Mesendoderm (in vitro differentiated cells): ENCODE measurements at regions not wholly inside any gene's neighbourhood (a gene's known extent, or its start where the extent isn't known, plus 50 kb on each side); places are given as distances from the start of the nearest gene placed in this dataset.
A peak's percentile ranks its signal among the peaks of the same experiment; 100 is the strongest.

ENCODE experiments used
- DNase-seq: peaks from one replicate; pipeline ENCODE4 v3.0.0; 2013
- H2AK5ac ChIP-seq: 2 replicates; pipeline ENCODE4 v1.6.1; 2013; ENCODE audit warnings: low read length, inconsistent platforms
- H2BK120ac ChIP-seq: 2 replicates; pipeline ENCODE4 v1.6.1; 2013; ENCODE audit warnings: low read depth, mild to moderate bottlenecking, low read length, moderate library complexity, mixed read lengths
- H2BK15ac ChIP-seq: replicated peaks from 2 replicates; pipeline ENCODE4 v1.6.1; 2013; ENCODE audit warnings: low read depth, mild to moderate bottlenecking, moderate library complexity
- H2BK5ac ChIP-seq: 2 replicates; pipeline ENCODE4 v1.6.1; 2013; ENCODE audit warnings: low read length, inconsistent platforms
- H3K18ac ChIP-seq: 2 replicates; pipeline ENCODE4 v1.6.1; 2013; ENCODE audit warnings: mild to moderate bottlenecking, low read length, mixed read lengths
- H3K23ac ChIP-seq: one replicate; pipeline ENCODE4 v1.6.1; 2013; ENCODE audit warnings: low read length
- H3K27ac ChIP-seq: 2 replicates; pipeline ENCODE4 v1.5.1; 2013; ENCODE audit warnings: low read depth, mild to moderate bottlenecking, inconsistent platforms, low read length, moderate library complexity
- H3K27me3 ChIP-seq: 2 replicates; pipeline ENCODE4 v1.6.1; 2013; ENCODE audit warnings: low read length, control low read depth, mild to moderate bottlenecking, inconsistent platforms; ENCODE audit not compliant: insufficient read depth, poor library complexity
- H3K36me3 ChIP-seq: 2 replicates; pipeline ENCODE4 v1.6.1; 2013; ENCODE audit warnings: low read length, inconsistent platforms; ENCODE audit not compliant: control insufficient read depth, insufficient read depth
- H3K4ac ChIP-seq: one replicate; pipeline ENCODE4 v1.6.1; 2013; ENCODE audit warnings: low read depth, mild to moderate bottlenecking, low read length, moderate library complexity
- H3K4me1 ChIP-seq: 2 replicates; pipeline ENCODE4 v1.6.1; 2013; ENCODE audit warnings: low read depth, low read length, inconsistent platforms; ENCODE audit not compliant: control insufficient read depth
- H3K4me2 ChIP-seq: 2 replicates; pipeline ENCODE4 v1.6.1; 2013; ENCODE audit warnings: low read length
- H3K4me3 ChIP-seq: 2 replicates; pipeline ENCODE4 v1.5.1; 2013; ENCODE audit warnings: mild to moderate bottlenecking, low read length
- H3K56ac ChIP-seq: one replicate; pipeline ENCODE4 v1.6.1; 2013; ENCODE audit warnings: low read length
- H3K79me1 ChIP-seq: 2 replicates; pipeline ENCODE4 v1.6.1; 2013; ENCODE audit warnings: low read length, inconsistent platforms
- H3K79me2 ChIP-seq: 2 replicates; pipeline ENCODE4 v1.6.1; 2013; ENCODE audit warnings: mild to moderate bottlenecking, low read length; ENCODE audit not compliant: control insufficient read depth, insufficient read depth
- H3K9ac ChIP-seq: 2 replicates; pipeline ENCODE4 v1.6.1; 2013; ENCODE audit warnings: low read length, inconsistent platforms
- H4K5ac ChIP-seq: one replicate; pipeline ENCODE4 v1.6.1; 2013; ENCODE audit warnings: low read length
- H4K8ac ChIP-seq: one replicate; pipeline ENCODE4 v1.6.1; 2013; ENCODE audit warnings: low read depth, mild to moderate bottlenecking, control low read depth, low read length, moderate library complexity
- WGBS: extraction: QIAGEN DNeasy Blood & Tissue Kit; methylation state at CpG from one replicate; pipeline ENCODE4 v1.1.7; 2013; ENCODE audit warnings: low lambda C conversion rate, missing lambda C conversion rate; ENCODE audit not compliant: insufficient coverage; ENCODE audit errors: extremely low coverage; 5-methylcytosine and 5-hydroxymethylcytosine counted together

- H3K4me1 ChIP-seq = no peaks in the 10 kb centered on the region
- no peaks in the 10 kb centered on the region for H3K27me3 ChIP-seq
- no peak overlapping the region for H2AK5ac ChIP-seq
- H2BK15ac ChIP-seq = no peak overlapping the region
- no peaks in the 10 kb centered on the region for H3K36me3 ChIP-seq
- H2BK120ac ChIP-seq = no peak overlapping the region
- no peak overlapping the region for H3K27ac ChIP-seq
- H3K79me1 ChIP-seq = no peaks in the 10 kb centered on the region
- no peak overlapping the region for H3K4ac ChIP-seq
- no peak overlapping the region for H3K56ac ChIP-seq
- no peak overlapping the region for H4K8ac ChIP-seq
- H3K9ac ChIP-seq = no peak overlapping the region
- H2BK5ac ChIP-seq = no peak overlapping the region
- no peak overlapping the region for H3K4me3 ChIP-seq
- no peak overlapping the region for H4K5ac ChIP-seq
- no peak overlapping the region for H3K4me2 ChIP-seq
- no CpG with 5 or more reads among the region's 4 CpGs for WGBS
- DNase-seq = peak; percentile 66
- H3K23ac ChIP-seq = no peak overlapping the region
- H3K79me2 ChIP-seq = no peaks in the 10 kb centered on the region
- H3K18ac ChIP-seq = no peak overlapping the region
These were observed 834.1 kb upstream of the PRMT6 start for GRCh38 chr1:106222403-106222802.

GRCh38 chr1:106223213-106223612 is 833.3 kb upstream of the PRMT6 start:
- Histone ChIP-seq H3K79me2 (no peaks in the 10 kb centered on the region), H3K27ac (no peak overlapping the region), H4K5ac (no peak overlapping the region), H2BK15ac (no peak overlapping the region), H4K8ac (no peak overlapping the region), H3K9ac (no peak overlapping the region), H3K27me3 (no peaks in the 10 kb centered on the region), H3K79me1 (no peaks in the 10 kb centered on the region), H2BK5ac (no peak overlapping the region), H3K56ac (no peak overlapping the region), H2BK120ac (no peak overlapping the region), H3K4me2 (no peak overlapping the region), H3K18ac (no peak overlapping the region), H3K23ac (no peak overlapping the region), H3K4me3 (no peak overlapping the region), H3K4ac (no peak overlapping the region), H3K4me1 (no peaks in the 10 kb centered on the region), H2AK5ac (no peak overlapping the region), H3K36me3 (no peaks in the 10 kb centered on the region)
- no CpG with 5 or more reads among the region's 1 CpG for WGBS
- peak; percentile 20 for DNase-seq

- H3K4ac ChIP-seq = no peak overlapping the region
- no peak overlapping the region for H2BK5ac ChIP-seq
- no peaks in the 10 kb centered on the region for H3K36me3 ChIP-seq
- no peak overlapping the region for H3K4me2 ChIP-seq
- no peak overlapping the region for H3K27ac ChIP-seq
- no peak overlapping the region for H2BK120ac ChIP-seq
- H3K79me1 ChIP-seq = no peaks in the 10 kb centered on the region
- no CpG with 5 or more reads among the region's 1 CpG for WGBS
- no peaks in the 10 kb centered on the region for H3K79me2 ChIP-seq
- no peak for DNase-seq
- no peak overlapping the region for H2BK15ac ChIP-seq
- no peaks in the 10 kb centered on the region for H3K4me1 ChIP-seq
- no peak overlapping the region for H3K23ac ChIP-seq
- no peak overlapping the region for H3K4me3 ChIP-seq
- no peak overlapping the region for H3K9ac ChIP-seq
- no peaks in the 10 kb centered on the region for H3K27me3 ChIP-seq
- no peak overlapping the region for H3K56ac ChIP-seq
- no peak overlapping the region for H4K5ac ChIP-seq
- H2AK5ac ChIP-seq = no peak overlapping the region
- no peak overlapping the region for H4K8ac ChIP-seq
- H3K18ac ChIP-seq = no peak overlapping the region
These were observed 832.0 kb upstream of the PRMT6 start for GRCh38 chr1:106224426-106224825.

DNA sequence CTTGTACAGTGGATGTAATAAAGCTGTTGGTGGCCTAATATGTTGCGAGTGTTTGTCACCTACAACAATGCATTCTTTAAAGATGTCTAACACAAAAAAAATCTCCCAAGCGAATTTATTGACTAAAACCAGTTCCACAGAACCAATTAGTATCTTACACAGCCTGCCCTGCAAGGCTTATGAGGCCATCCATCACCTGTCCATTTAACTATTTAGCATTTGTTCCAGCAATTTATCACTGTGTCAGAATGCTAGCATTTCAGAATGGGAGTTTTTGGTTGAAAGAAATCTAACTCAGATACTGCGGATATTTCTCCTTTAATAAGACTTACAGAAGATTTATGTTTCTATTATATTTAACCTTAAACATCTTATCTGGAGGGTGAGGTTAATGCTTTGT is 831.1 kb upstream of the PRMT6 start:
- Histone ChIP-seq H4K8ac (no peak overlapping the region), H3K4me2 (no peak overlapping the region), H3K4ac (no peak overlapping the region), H3K18ac (no peak overlapping the region), H3K27ac (no peak overlapping the region), H2BK15ac (no peak overlapping the region), H3K79me1 (no peaks in the 10 kb centered on the region), H3K9ac (no peak overlapping the region), H3K23ac (no peak overlapping the region), H3K56ac (no peak overlapping the region), H3K79me2 (no peaks in the 10 kb centered on the region), H3K4me3 (no peak overlapping the region), H2BK5ac (no peak overlapping the region), H3K36me3 (no peaks in the 10 kb centered on the region), H2BK120ac (no peak overlapping the region), H2AK5ac (no peak overlapping the region), H3K4me1 (no peaks in the 10 kb centered on the region), H4K5ac (no peak overlapping the region), H3K27me3 (no peaks in the 10 kb centered on the region)
- no peak for DNase-seq
- WGBS = no CpG with 5 or more reads among the region's 3 CpGs

- no peak overlapping the region for H2BK15ac ChIP-seq
- no peaks in the 10 kb centered on the region for H3K36me3 ChIP-seq
- no peak overlapping the region for H3K4ac ChIP-seq
- H3K79me1 ChIP-seq = no peaks in the 10 kb centered on the region
- WGBS = no CpG with 5 or more reads among the region's 1 CpG
- H3K4me2 ChIP-seq = no peak overlapping the region
- H2BK5ac ChIP-seq = no peak overlapping the region
- H3K27me3 ChIP-seq = no peaks in the 10 kb centered on the region
- H2AK5ac ChIP-seq = no peak overlapping the region
- H3K56ac ChIP-seq = no peak overlapping the region
- H3K4me3 ChIP-seq = no peak overlapping the region
- no peak overlapping the region for H3K27ac ChIP-seq
- H3K9ac ChIP-seq = no peak overlapping the region
- no peak overlapping the region for H3K23ac ChIP-seq
- no peak overlapping the region for H4K5ac ChIP-seq
- H3K18ac ChIP-seq = no peak overlapping the region
- no peaks in the 10 kb centered on the region for H3K4me1 ChIP-seq
- no peak overlapping the region for H2BK120ac ChIP-seq
- no peak overlapping the region for H4K8ac ChIP-seq
- DNase-seq = no peak
- H3K79me2 ChIP-seq = no peaks in the 10 kb centered on the region
These were observed 829.9 kb upstream of the PRMT6 start for GRCh38 chr1:106226550-106226949.

DNA sequence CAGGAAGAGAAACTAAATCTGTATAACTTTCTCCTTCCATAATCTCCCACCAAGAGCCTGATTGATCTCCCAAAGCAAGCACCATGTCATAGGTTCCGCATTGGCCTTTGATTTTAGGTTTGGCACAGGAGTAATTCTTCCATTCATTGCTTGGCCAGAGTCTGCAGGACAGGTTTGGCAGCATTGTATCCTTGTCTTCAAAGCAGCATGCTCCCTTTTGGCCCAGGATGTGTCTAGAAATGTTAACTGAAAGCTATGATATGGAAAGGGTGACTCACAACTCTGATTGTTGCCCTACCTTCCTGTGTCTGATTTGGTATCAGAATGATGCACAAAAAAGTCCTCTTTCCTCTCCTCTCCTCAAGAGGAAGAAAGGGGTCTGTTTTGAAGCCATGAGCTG is 824.3 kb upstream of the PRMT6 start:
- no peaks in the 10 kb centered on the region for H3K36me3 ChIP-seq
- no peaks in the 10 kb centered on the region for H3K27me3 ChIP-seq
- no peak overlapping the region for H3K23ac ChIP-seq
- no peak overlapping the region for H3K27ac ChIP-seq
- no peak overlapping the region for H4K5ac ChIP-seq
- no peak overlapping the region for H2BK5ac ChIP-seq
- H2BK120ac ChIP-seq = no peak overlapping the region
- H3K4me1 ChIP-seq = no peaks in the 10 kb centered on the region
- no peak overlapping the region for H3K56ac ChIP-seq
- H3K4me3 ChIP-seq = no peak overlapping the region
- no peak overlapping the region for H3K18ac ChIP-seq
- no peak overlapping the region for H2BK15ac ChIP-seq
- no peak overlapping the region for H3K4me2 ChIP-seq
- DNase-seq = no peak
- no peak overlapping the region for H3K9ac ChIP-seq
- no peak overlapping the region for H3K4ac ChIP-seq
- no peaks in the 10 kb centered on the region for H3K79me2 ChIP-seq
- H2AK5ac ChIP-seq = no peak overlapping the region
- no peaks in the 10 kb centered on the region for H3K79me1 ChIP-seq
- no peak overlapping the region for H4K8ac ChIP-seq
- no CpG with 5 or more reads among the region's 1 CpG for WGBS
